GM12878 (cell line): ENCODE measurements at regions not wholly inside any gene's neighbourhood (a gene's known extent, or its start where the extent isn't known, plus 50 kb on each side); places are given as distances from the start of the nearest gene placed in this dataset.

Experiments
- ATAC-seq: fragments of 200-7000 bp; cut with Tn5 transposase; 3 replicates; pipeline ENCODE4 v1.9.1; 2020; ENCODE audit warnings: mild to moderate bottlenecking, moderate library complexity
- BruUV-seq: library from RNA; stranded (reverse); fragments of 400-500 nt; replicated peaks from 2 replicates; lab custom pipeline; 2021; lab: Mats Ljungman, UMichigan
- CTCF ChIA-PET: fragments of 300-600 bp; sonication (Branson Sonifier 250); formaldehyde crosslinking; extraction: SDS; loops from one replicate; lab custom pipeline; 2021; ENCODE audit warnings: inconsistent platforms; lab: Yijun Ruan, JAX
- POLR2A ChIA-PET: fragments of 350-600 bp; formaldehyde crosslinking; extraction: SDS; loops from one replicate; lab custom pipeline; 2021; ENCODE audit warnings: inconsistent platforms; lab: Charles Lee
- RAD21 ChIA-PET: fragments of 300-600 bp; sonication (Branson Sonifier 250); formaldehyde crosslinking; loops from one replicate; lab custom pipeline; 2023; ENCODE audit warnings: antibody characterized with exemption; ENCODE audit not compliant: unreplicated experiment; lab: Charles Lee
- SMC1A ChIA-PET: fragments of 300-600 bp; sonication (Branson Sonifier 250); formaldehyde crosslinking; loops from one replicate; lab custom pipeline; 2023; ENCODE audit not compliant: unreplicated experiment, uncharacterized antibody; lab: Charles Lee
- DNase-seq: peaks from one replicate; pipeline ENCODE4 v3.0.0-alpha.2; 2011; ENCODE audit warnings: low read depth, low spot score
- FAIRE-seq: peaks from 3 replicates; lab custom pipeline; 2011; peaks lifted over from hg19 to GRCh38; lab: Jason Lieb, UNC
- H2AFZ ChIP-seq: 2 replicates; pipeline ENCODE4 v1.6.0; 2011; ENCODE audit warnings: low read depth, low read length, control low read depth; ENCODE audit not compliant: control insufficient read depth
- H3K27ac ChIP-seq: 2 replicates; pipeline ENCODE4 v1.5.1; 2011; ENCODE audit warnings: control low read depth; ENCODE audit not compliant: control insufficient read depth, insufficient read depth
- H3K27me3 ChIP-seq, 2 experiments: replicated peaks in 1 of 2; 2 replicates each; pipeline versions ENCODE4 v1.6.0 to v1.6.1; 2011; ENCODE audit warnings: low read length in 1 of 2; ENCODE audit not compliant: control insufficient read depth in 2 of 2, insufficient read depth in 2 of 2
- H3K36me3 ChIP-seq, 2 experiments: 2 replicates each; pipeline ENCODE4 v1.5.1; 2011; ENCODE audit warnings: low read length in 1 of 2; ENCODE audit not compliant: control insufficient read depth in 2 of 2, insufficient read depth in 2 of 2
- H3K4me1 ChIP-seq: 2 replicates; pipeline ENCODE4 v1.6.1; 2011; ENCODE audit warnings: mild to moderate bottlenecking, low read length, moderate library complexity, mixed read lengths; ENCODE audit not compliant: control insufficient read depth, insufficient read depth
- H3K4me2 ChIP-seq: 2 replicates; pipeline ENCODE4 v1.6.0; 2011; ENCODE audit warnings: control low read depth; ENCODE audit not compliant: control insufficient read depth, insufficient read depth
- H3K4me3 ChIP-seq: fragments of 200-600 bp; sonication (generic); 2 replicates; pipeline ENCODE4 v1.5.1; 2016
- H3K79me2 ChIP-seq: 2 replicates; pipeline ENCODE4 v1.6.0; 2011; ENCODE audit warnings: low read length; ENCODE audit not compliant: control insufficient read depth, insufficient read depth
- H3K9ac ChIP-seq: 2 replicates; pipeline ENCODE4 v1.8.0; 2011; ENCODE audit warnings: low read length, control low read depth, mixed read lengths; ENCODE audit not compliant: control insufficient read depth, insufficient read depth
- H3K9me3 ChIP-seq: replicated peaks from 3 replicates; pipeline ENCODE4 v1.5.1; 2011; ENCODE audit warnings: mild to moderate bottlenecking, low read length; ENCODE audit not compliant: control insufficient read depth, insufficient read depth
- H4K20me1 ChIP-seq: 2 replicates; pipeline ENCODE4 v1.6.0; 2011; ENCODE audit not compliant: control insufficient read depth, insufficient read depth
- HCFC1 ChIP-seq: fragments of 150-350 bp; IDR thresholded peaks from 2 replicates; pipeline ENCODE4 v1.6.1; 2014; ENCODE audit warnings: low read length
- LARP7 ChIP-seq: fragments of 450-650 bp; IDR thresholded peaks from 2 replicates; pipeline ENCODE4 v1.6.1; 2017; ENCODE audit warnings: mild to moderate bottlenecking
- POU2F2 ChIP-seq: IDR thresholded peaks from 3 replicates; pipeline ENCODE4 v1.6.1; 2011; ENCODE audit warnings: low read depth, mild to moderate bottlenecking, low read length, borderline replicate concordance
- SPI1 ChIP-seq: IDR thresholded peaks from 2 replicates; pipeline ENCODE4 v1.6.1; 2011; ENCODE audit warnings: low read depth, mild to moderate bottlenecking, low read length, moderate library complexity, borderline replicate concordance; ENCODE audit not compliant: insufficient read depth
- SRF ChIP-seq, 2 experiments: IDR thresholded peaks; 2 replicates each; pipeline ENCODE4 v1.6.1; 2011; ENCODE audit warnings: low read depth in 2 of 2, low read length in 2 of 2, mild to moderate bottlenecking in 1 of 2, moderate library complexity in 1 of 2
- WGBS: methylation state at CpG from one replicate; pipeline ENCODE4 v1.1.6; 2016; ENCODE audit warnings: low lambda C conversion rate; ENCODE audit not compliant: insufficient replicate concordance, insufficient coverage; ENCODE audit errors: missing lambda C conversion rate; 5-methylcytosine and 5-hydroxymethylcytosine counted together
- in situ Hi-C: fragments of 300-500 bp; cut with MboI; formaldehyde crosslinking; loops from 9 replicates; pipeline ENCODE4 v1.14.3; 2018; ENCODE audit warnings: mixed read lengths
- intact Hi-C: fragments of 100-400 bp; cut with micrococcal nuclease; formaldehyde crosslinking; loops from one replicate; pipeline ENCODE4 v1.14.2; 2022; ENCODE audit not compliant: unreplicated experiment
- TF ChIP-seq, protein P1 (sequence below): fragments of 150-350 bp; IDR thresholded peaks from 2 replicates; pipeline ENCODE4 v1.6.1; 2014; ENCODE audit warnings: mild to moderate bottlenecking, low read depth, low read length

DNA sequence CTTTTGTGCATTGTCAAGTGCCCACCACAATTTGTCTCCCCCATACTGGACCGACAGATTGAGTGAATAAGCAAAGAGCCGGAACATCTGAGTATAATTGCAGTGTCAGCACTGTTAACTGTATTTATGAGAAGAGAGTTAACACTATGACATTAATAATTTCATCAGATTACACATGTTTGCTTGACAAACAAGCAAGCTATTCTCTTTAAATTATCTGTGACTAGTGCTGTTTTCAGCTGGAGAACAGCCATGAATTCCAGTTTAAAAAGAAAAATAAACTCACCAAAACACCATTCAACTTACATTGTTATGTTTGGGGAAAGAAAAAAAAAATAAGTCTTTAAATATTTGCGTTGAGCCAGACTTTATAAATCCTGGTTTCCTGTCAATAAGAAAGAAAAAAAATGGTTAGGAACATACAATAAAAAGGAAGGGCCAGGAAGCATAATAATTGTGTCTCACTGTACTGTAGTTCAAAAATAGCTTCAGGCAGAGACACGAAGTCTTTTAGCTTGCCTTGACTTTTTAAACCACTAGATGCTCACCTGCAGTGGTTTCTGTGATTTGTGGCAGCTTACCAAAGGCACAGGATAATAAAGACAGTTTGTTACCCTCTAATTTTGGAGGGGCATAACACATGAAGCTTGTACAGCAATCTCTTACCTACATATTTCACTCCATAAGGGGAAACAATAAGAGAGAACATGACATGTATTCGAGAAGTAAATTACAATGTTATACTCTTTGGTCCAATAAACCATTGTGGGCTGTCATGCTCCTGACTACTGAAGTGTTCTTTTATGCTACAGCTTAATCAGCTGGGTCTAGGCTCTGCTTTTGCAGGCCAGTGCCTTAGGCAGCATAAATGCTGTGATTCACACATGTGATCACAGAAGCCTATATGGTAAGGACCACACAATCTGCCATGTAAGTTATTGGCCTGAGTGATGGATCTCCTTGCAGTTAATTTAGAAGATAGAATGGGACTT, 302.0 kb upstream of the ADGRL2 start:
- POLR2A ChIA-PET, result no interaction called here
- RAD21 ChIA-PET, result interaction anchor here (1.4 kb wide), 1 partner anchor 50 kb away, joined by 3 read pairs; no protein-coding TSS in a partner anchor

More for the DNA sequence above, 302.0 kb upstream of the ADGRL2 start:
- no peak overlapping the region for H2AFZ ChIP-seq
- FAIRE-seq (no peak), DNase-seq (no peak), ATAC-seq (no peak)
- intact Hi-C loops (no loop called here), in situ Hi-C loops (no loop called here)
- WGBS, result 49% methylated on average over 5 of the region's 5 CpGs
- no peaks in the 10 kb centered on the region; a peak in 1 of 4 replicates for H3K27me3 ChIP-seq
- H3K36me3 ChIP-seq, result no peaks in the 10 kb centered on the region
- BruUV-seq, result no TSS peak
- no peak overlapping the region for H3K9ac ChIP-seq
- no peak overlapping the region for H3K4me3 ChIP-seq
- TF ChIP-seq SRF (IDR thresholded peaks at IDR 0.05; ENCODE audit: low read depth in 2 of 2, low read length in 2 of 2), result no peak
- TF ChIP-seq SPI1, result no peak
- TF ChIP-seq, protein P1, sequence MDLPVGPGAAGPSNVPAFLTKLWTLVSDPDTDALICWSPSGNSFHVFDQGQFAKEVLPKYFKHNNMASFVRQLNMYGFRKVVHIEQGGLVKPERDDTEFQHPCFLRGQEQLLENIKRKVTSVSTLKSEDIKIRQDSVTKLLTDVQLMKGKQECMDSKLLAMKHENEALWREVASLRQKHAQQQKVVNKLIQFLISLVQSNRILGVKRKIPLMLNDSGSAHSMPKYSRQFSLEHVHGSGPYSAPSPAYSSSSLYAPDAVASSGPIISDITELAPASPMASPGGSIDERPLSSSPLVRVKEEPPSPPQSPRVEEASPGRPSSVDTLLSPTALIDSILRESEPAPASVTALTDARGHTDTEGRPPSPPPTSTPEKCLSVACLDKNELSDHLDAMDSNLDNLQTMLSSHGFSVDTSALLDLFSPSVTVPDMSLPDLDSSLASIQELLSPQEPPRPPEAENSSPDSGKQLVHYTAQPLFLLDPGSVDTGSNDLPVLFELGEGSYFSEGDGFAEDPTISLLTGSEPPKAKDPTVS, result no peak
- TF ChIP-seq POU2F2, result no peak
- no peak for TF ChIP-seq HCFC1
- no peak for TF ChIP-seq LARP7
- ChIA-PET SMC1A (interaction anchor here (0.7 kb wide), 1 partner anchor 1192 kb away, joined by 3 read pairs; no protein-coding TSS in a partner anchor), CTCF (interaction anchor here (1.1 kb wide), 1 partner anchor 84 kb away, joined by 3 read pairs; no protein-coding TSS in a partner anchor)
- H3K79me2 ChIP-seq, result no peaks in the 10 kb centered on the region
- H4K20me1 ChIP-seq, result no peaks in the 10 kb centered on the region
- no peak overlapping the region for H3K4me2 ChIP-seq
- no peaks in the 10 kb centered on the region for H3K9me3 ChIP-seq
- H3K27ac ChIP-seq, result no peak overlapping the region
- no peaks in the 10 kb centered on the region for H3K4me1 ChIP-seq
